IMR-90 (cell line): ENCODE measurements at regions not wholly inside any gene's neighbourhood (a gene's known extent, or its start where the extent isn't known, plus 50 kb on each side); places are given as distances from the start of the nearest gene placed in this dataset.
A peak's percentile ranks its signal among the peaks of the same experiment; 100 is the strongest.

ENCODE experiments used
- ATAC-seq: fragments of 200-7000 bp; cut with Tn5 transposase; 2 replicates; pipeline ENCODE4 v1.9.1; 2020; ENCODE audit warnings: low read depth, mild to moderate bottlenecking, moderate library complexity
- BruUV-seq: library from RNA; stranded (reverse); fragments of 400-500 nt; replicated peaks from 2 replicates; lab custom pipeline; 2021; lab: Mats Ljungman, UMichigan
- CTCF ChIA-PET: fragments of 300-600 bp; formaldehyde crosslinking; extraction: SDS; loops from one replicate; lab custom pipeline; 2021; ENCODE audit warnings: antibody characterized with exemption; lab: Yijun Ruan, JAX
- POLR2A ChIA-PET: fragments of 300-600 bp; sonication (Branson Sonifier 250); formaldehyde crosslinking; loops from one replicate; lab custom pipeline; 2022; ENCODE audit warnings: antibody characterized with exemption; ENCODE audit not compliant: unreplicated experiment; lab: Charles Lee
- DNase-seq: peaks from one replicate; pipeline ENCODE4 v3.0.0; 2013
- H2AFZ ChIP-seq: replicated peaks from 2 replicates; pipeline ENCODE3; 2013; ENCODE audit warnings: low read length, mild to moderate bottlenecking; ENCODE audit not compliant: poor library complexity
- H2AK5ac ChIP-seq: 2 replicates; pipeline ENCODE4 v1.6.1; 2013; ENCODE audit warnings: low read depth, low read length, inconsistent platforms
- H2AK9ac ChIP-seq: replicated peaks from 2 replicates; pipeline ENCODE3; 2013; ENCODE audit warnings: mild to moderate bottlenecking, low read depth, low read length, moderate library complexity; ENCODE audit not compliant: poor library complexity
- H2BK120ac ChIP-seq: 2 replicates; pipeline ENCODE4 v1.6.1; 2013; ENCODE audit warnings: low read depth, low read length, inconsistent platforms
- H2BK15ac ChIP-seq: 3 replicates; pipeline ENCODE4 v1.6.1; 2013; ENCODE audit warnings: low read depth, low read length, inconsistent platforms
- H2BK20ac ChIP-seq: 2 replicates; pipeline ENCODE4 v1.6.1; 2013; ENCODE audit warnings: low read depth, mild to moderate bottlenecking, inconsistent platforms, low read length, moderate library complexity
- H2BK5ac ChIP-seq: 2 replicates; pipeline ENCODE4 v1.6.1; 2013; ENCODE audit warnings: mild to moderate bottlenecking, low read depth, low read length, inconsistent platforms; ENCODE audit not compliant: poor library complexity, severe bottlenecking
- H3K14ac ChIP-seq: replicated peaks from 2 replicates; pipeline ENCODE4 v1.6.1; 2013; ENCODE audit warnings: low read depth, low read length, inconsistent platforms
- H3K18ac ChIP-seq: 2 replicates; pipeline ENCODE4 v1.6.1; 2013; ENCODE audit warnings: low read depth, low read length, control low read depth
- H3K23ac ChIP-seq: 2 replicates; pipeline ENCODE4 v1.6.1; 2013; ENCODE audit warnings: low read depth, low read length, inconsistent platforms
- H3K27ac ChIP-seq: 2 replicates; pipeline ENCODE4 v1.5.1; 2013; ENCODE audit warnings: mild to moderate bottlenecking, control low read depth, low read length; ENCODE audit not compliant: insufficient read depth
- H3K27me3 ChIP-seq: 2 replicates; pipeline ENCODE4 v1.6.1; 2013; ENCODE audit warnings: low read length; ENCODE audit not compliant: control insufficient read depth, insufficient read depth
- H3K36me3 ChIP-seq: 2 replicates; pipeline ENCODE4 v1.6.1; 2013; ENCODE audit warnings: low read length, mixed read lengths; ENCODE audit not compliant: control insufficient read depth, insufficient read depth
- H3K4ac ChIP-seq: 2 replicates; pipeline ENCODE4 v1.6.1; 2013; ENCODE audit warnings: low read depth, low read length, inconsistent platforms
- H3K4me1 ChIP-seq: 2 replicates; pipeline ENCODE4 v1.6.1; 2013; ENCODE audit warnings: low read length, mixed read lengths; ENCODE audit not compliant: control insufficient read depth, insufficient read depth
- H3K4me2 ChIP-seq: 2 replicates; pipeline ENCODE4 v1.6.1; 2013; ENCODE audit warnings: low read depth, mild to moderate bottlenecking, control low read depth, low read length, moderate library complexity
- H3K4me3 ChIP-seq: 2 replicates; pipeline ENCODE4 v1.5.1; 2013; ENCODE audit warnings: low read depth, mild to moderate bottlenecking, control low read depth, low read length, moderate library complexity; ENCODE audit not compliant: insufficient read depth
- H3K56ac ChIP-seq: 2 replicates; pipeline ENCODE4 v1.6.1; 2013; ENCODE audit warnings: low read length, inconsistent platforms; ENCODE audit not compliant: insufficient read depth; ENCODE audit errors: extremely low read depth
- H3K79me1 ChIP-seq, 2 experiments: 2 replicates each; pipeline ENCODE4 v1.6.1; 2013; ENCODE audit warnings: low read length in 2 of 2, inconsistent platforms in 1 of 2, low read depth in 1 of 2
- H3K9ac ChIP-seq: 2 replicates; pipeline ENCODE4 v1.6.1; 2013; ENCODE audit warnings: low read depth, low read length, control low read depth
- H3K9me1 ChIP-seq: 2 replicates; pipeline ENCODE4 v1.6.1; 2013; ENCODE audit warnings: low read length, inconsistent platforms; ENCODE audit not compliant: insufficient read depth
- H3K9me3 ChIP-seq: 2 replicates; pipeline ENCODE4 v1.6.1; 2013; ENCODE audit warnings: low read length; ENCODE audit not compliant: control insufficient read depth, insufficient read depth
- H4K20me1 ChIP-seq: 2 replicates; pipeline ENCODE4 v1.6.1; 2013; ENCODE audit warnings: low read length, inconsistent platforms; ENCODE audit not compliant: insufficient read depth
- H4K5ac ChIP-seq: 2 replicates; pipeline ENCODE4 v1.6.1; 2013; ENCODE audit warnings: mild to moderate bottlenecking, low read depth, low read length, control low read depth
- H4K8ac ChIP-seq, 2 experiments: 2 replicates each; pipeline ENCODE4 v1.6.1; 2013; ENCODE audit warnings: low read depth in 2 of 2, low read length in 2 of 2, control low read depth in 1 of 2, inconsistent platforms in 1 of 2
- H4K91ac ChIP-seq: 2 replicates; pipeline ENCODE4 v1.6.1; 2013; ENCODE audit warnings: low read depth, low read length, inconsistent platforms; ENCODE audit not compliant: insufficient read depth
- BHLHE40 ChIP-seq: fragments of 150-350 bp; IDR thresholded peaks from 2 replicates; pipeline ENCODE4 v1.6.1; 2016; ENCODE audit warnings: mild to moderate bottlenecking, low read depth, low read length
- CEBPB ChIP-seq: IDR thresholded peaks from 2 replicates; pipeline ENCODE4 v1.6.1; 2012; ENCODE audit warnings: low read depth, low read length, improper control_type of control experiment
- CHD1 ChIP-seq: IDR thresholded peaks from 2 replicates; pipeline ENCODE4 v1.6.1; 2012; ENCODE audit warnings: low read depth, low read length, improper control_type of control experiment
- ELK1 ChIP-seq: fragments of 150-350 bp; IDR thresholded peaks from 2 replicates; pipeline ENCODE4 v1.6.1; 2016; ENCODE audit warnings: low read depth, mild to moderate bottlenecking, low read length, moderate library complexity, borderline replicate concordance
- FOS ChIP-seq: fragments of 150-350 bp; IDR thresholded peaks from 2 replicates; pipeline ENCODE4 v1.6.1; 2016; ENCODE audit warnings: low read depth, low read length
- MAFK ChIP-seq: IDR thresholded peaks from 2 replicates; pipeline ENCODE4 v1.6.1; 2012; ENCODE audit warnings: low read depth, low read length, improper control_type of control experiment
- MAZ ChIP-seq: IDR thresholded peaks from 2 replicates; pipeline ENCODE4 v1.6.1; 2012; ENCODE audit warnings: low read depth, mild to moderate bottlenecking, low read length, improper control_type of control experiment, moderate library complexity, borderline replicate concordance
- MXI1 ChIP-seq: IDR thresholded peaks from 2 replicates; pipeline ENCODE4 v1.6.1; 2012; ENCODE audit warnings: low read depth, mild to moderate bottlenecking, low read length, moderate library complexity, borderline replicate concordance
- POLR2A ChIP-seq: IDR thresholded peaks from 2 replicates; pipeline ENCODE4 v1.6.1; 2012; ENCODE audit warnings: mild to moderate bottlenecking, low read depth, low read length
- RAD21 ChIP-seq: IDR thresholded peaks from 2 replicates; pipeline ENCODE4 v1.6.1; 2012; ENCODE audit warnings: low read length, improper control_type of control experiment
- RCOR1 ChIP-seq: IDR thresholded peaks from 2 replicates; pipeline ENCODE4 v1.6.1; 2012; ENCODE audit warnings: mild to moderate bottlenecking, low read length, improper control_type of control experiment; ENCODE audit not compliant: insufficient replicate concordance
- RFX5 ChIP-seq: IDR thresholded peaks from 2 replicates; pipeline ENCODE4 v1.8.0; 2012; ENCODE audit warnings: low read depth, mild to moderate bottlenecking, low read length, moderate library complexity
- SMC3 ChIP-seq: fragments of 150-350 bp; IDR thresholded peaks from 2 replicates; pipeline ENCODE4 v1.6.1; 2016; ENCODE audit warnings: low read depth, mild to moderate bottlenecking, antibody characterized with exemption, low read length, moderate library complexity
- USF2 ChIP-seq: fragments of 150-350 bp; IDR thresholded peaks from 2 replicates; pipeline ENCODE4 v1.6.1; 2017; ENCODE audit warnings: mild to moderate bottlenecking, antibody characterized with exemption, low read length, low read depth
- WGBS, 2 experiments: methylation state at CpG; one replicate each; pipeline versions ENCODE4 v1.1.5 to v1.1.7; 2013; ENCODE audit warnings: missing lambda C conversion rate in 2 of 2; ENCODE audit not compliant: insufficient read length in 1 of 2; ENCODE audit errors: extremely low coverage in 2 of 2; 5-methylcytosine and 5-hydroxymethylcytosine counted together
- dilution Hi-C: fragments of 300-500 bp; cut with HindIII; formaldehyde crosslinking; loops from one replicate; pipeline ENCODE4 v1.14.3; 2018; ENCODE audit warnings: low sequenced_read_pairs; ENCODE audit not compliant: unreplicated experiment
- in situ Hi-C: fragments of 300-500 bp; cut with MboI; formaldehyde crosslinking; loops from 3 replicates; pipeline ENCODE4 v1.14.3; 2019; ENCODE audit warnings: low sequenced_read_pairs, inconsistent platforms, mixed read lengths
- intact Hi-C: fragments of 100-400 bp; cut with micrococcal nuclease; formaldehyde crosslinking; loops from 2 replicates; pipeline ENCODE4 v1.10.0; 2022
- TF ChIP-seq, protein P1 (sequence below): conservative IDR thresholded peaks from 2 replicates; pipeline ENCODE4 v1.5.1; 2012; ENCODE audit warnings: mild to moderate bottlenecking, low read depth, low read length, improper control_type of control experiment

DNA sequence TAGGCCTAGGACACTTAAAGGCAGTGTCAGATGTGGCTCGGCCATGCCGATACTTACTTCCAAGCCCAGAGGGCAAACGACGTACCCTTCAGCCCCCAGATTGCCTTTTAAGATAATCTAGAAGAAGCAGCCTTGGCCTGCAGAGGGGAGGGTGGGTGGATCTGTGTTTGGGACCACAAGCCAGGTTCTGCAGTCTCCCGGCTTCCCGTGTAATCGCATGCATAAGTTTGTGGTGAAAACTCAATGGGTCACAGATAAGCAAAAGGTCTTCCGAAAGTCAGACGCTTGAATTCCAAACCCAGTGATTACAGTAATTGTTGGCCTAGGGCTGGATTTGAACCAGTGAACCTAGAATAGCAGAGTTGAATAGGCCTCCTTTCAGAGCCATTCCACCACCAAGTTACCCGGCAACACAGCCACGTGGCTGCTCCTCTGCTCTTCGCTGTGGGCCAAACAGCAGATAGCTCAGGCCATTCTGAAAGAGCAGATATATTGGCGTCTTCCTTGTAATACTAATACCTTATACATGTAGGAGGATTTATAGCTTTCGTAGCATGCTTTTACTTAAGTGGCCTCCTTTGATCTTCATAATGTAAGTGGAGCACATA is 170.8 kb upstream of the CADM1 start:
- peaks cover 20% of the 10 kb centered on the region for H3K9me1 ChIP-seq
- no peak for ATAC-seq
- H3K4ac ChIP-seq: peak overlapping the region; percentile 63
- no peak overlapping the region for H3K4me3 ChIP-seq
- no TSS peak for BruUV-seq
- in situ Hi-C loops (no loop called here), dilution Hi-C loops (no loop called here), intact Hi-C loops (loop anchor here (5.0 to 10.0 kb wide), 2 partner anchors 173 to 340 kb away; partner anchors contain the start of gene CADM1)
- H3K27ac ChIP-seq: no peak overlapping the region
- no peak overlapping the region for H3K4me2 ChIP-seq
- H4K5ac ChIP-seq: 0 out of 2 replicates have a peak overlapping the region, but pooled peaks have one; percentile 4
- peak overlapping the region; percentile 74 for H2BK120ac ChIP-seq
- peak overlapping the region; percentile 33 for H2AFZ ChIP-seq
- CTCF ChIA-PET: interaction anchor here (0.9 kb wide), 1 partner anchor 15 kb away, joined by 3 read pairs; no protein-coding TSS in a partner anchor
- no peak overlapping the region for H3K56ac ChIP-seq
- H3K9me3 ChIP-seq: no peaks in the 10 kb centered on the region
- H2AK5ac ChIP-seq: peak overlapping the region; percentile 71; the same call in 1 of the 2 replicates
- H3K4me1 ChIP-seq: peaks cover 21% of the 10 kb centered on the region
- no peak overlapping the region for H2BK5ac ChIP-seq
- 0 out of 2 replicates have a peak overlapping the region, but pooled peaks have one; percentile 0 for H3K18ac ChIP-seq
- peak overlapping the region; percentile 55; the same call in 1 of the 2 replicates for H4K91ac ChIP-seq
- H3K36me3 ChIP-seq: no peaks in the 10 kb centered on the region
- POLR2A ChIA-PET: interaction anchor here (0.5 kb wide), 1 partner anchor 43 kb away, joined by 6 read pairs; no protein-coding TSS in a partner anchor
- no peak overlapping the region for H3K9ac ChIP-seq
- 96% methylated on average over 3 of the region's 14 CpGs; no CpG with 5 or more reads in 1 of the 2 experiments for WGBS, 2 experiments
- no peaks in the 10 kb centered on the region; a peak in 1 of 4 replicates for H3K79me1 ChIP-seq
- H3K14ac ChIP-seq: peak overlapping the region; percentile 35
- peak overlapping the region; percentile 96 for H2BK20ac ChIP-seq
- DNase-seq: no peak
- no peak overlapping the region for H3K23ac ChIP-seq
- no peak overlapping the region for H2AK9ac ChIP-seq
- H2BK15ac ChIP-seq: peak overlapping the region; percentile 50; the same call in 2 of the 3 replicates
- H4K8ac ChIP-seq: peak overlapping the region in 1 of 2 experiments; percentile 24; a peak in 1 of 4 replicates
- no peaks in the 10 kb centered on the region for H3K27me3 ChIP-seq
- no peaks in the 10 kb centered on the region for H4K20me1 ChIP-seq
- TF ChIP-seq FOS (no peak), MXI1 (no peak), SMC3 (no peak), RAD21 (no peak), MAFK (no peak), USF2 (no peak), POLR2A (no peak), CEBPB (no peak), ELK1 (no peak), BHLHE40 (no peak), MAZ (no peak), RCOR1 (no peak), RFX5 (no peak), CHD1 (no peak)
- TF ChIP-seq, protein P1, sequence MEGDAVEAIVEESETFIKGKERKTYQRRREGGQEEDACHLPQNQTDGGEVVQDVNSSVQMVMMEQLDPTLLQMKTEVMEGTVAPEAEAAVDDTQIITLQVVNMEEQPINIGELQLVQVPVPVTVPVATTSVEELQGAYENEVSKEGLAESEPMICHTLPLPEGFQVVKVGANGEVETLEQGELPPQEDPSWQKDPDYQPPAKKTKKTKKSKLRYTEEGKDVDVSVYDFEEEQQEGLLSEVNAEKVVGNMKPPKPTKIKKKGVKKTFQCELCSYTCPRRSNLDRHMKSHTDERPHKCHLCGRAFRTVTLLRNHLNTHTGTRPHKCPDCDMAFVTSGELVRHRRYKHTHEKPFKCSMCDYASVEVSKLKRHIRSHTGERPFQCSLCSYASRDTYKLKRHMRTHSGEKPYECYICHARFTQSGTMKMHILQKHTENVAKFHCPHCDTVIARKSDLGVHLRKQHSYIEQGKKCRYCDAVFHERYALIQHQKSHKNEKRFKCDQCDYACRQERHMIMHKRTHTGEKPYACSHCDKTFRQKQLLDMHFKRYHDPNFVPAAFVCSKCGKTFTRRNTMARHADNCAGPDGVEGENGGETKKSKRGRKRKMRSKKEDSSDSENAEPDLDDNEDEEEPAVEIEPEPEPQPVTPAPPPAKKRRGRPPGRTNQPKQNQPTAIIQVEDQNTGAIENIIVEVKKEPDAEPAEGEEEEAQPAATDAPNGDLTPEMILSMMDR: no peak
